DND-41 (cell line): ENCODE measurements at regions not wholly inside any gene's neighbourhood (a gene's known extent, or its start where the extent isn't known, plus 50 kb on each side); places are given as distances from the start of the nearest gene placed in this dataset.

Experiments
- CTCF ChIP-seq: IDR thresholded peaks from 2 replicates; pipeline ENCODE4 v1.5.1; 2012; ENCODE audit warnings: borderline replicate concordance, low read length, moderate library complexity, mild to moderate bottlenecking; ENCODE audit not compliant: poor library complexity, severe bottlenecking; ENCODE audit errors: extremely low read depth
- EZH2 ChIP-seq: IDR thresholded peaks from 3 replicates; pipeline ENCODE4 v1.6.1; 2012; ENCODE audit warnings: borderline replicate concordance, low read depth, mild to moderate bottlenecking, moderate library complexity, low read length, inconsistent platforms; ENCODE audit not compliant: severe bottlenecking

- no peak for TF ChIP-seq CTCF
- no peak for TF ChIP-seq EZH2
Observed at GRCh38 chr21:32867597-32867996, 96.0 kb upstream of the PAXBP1 start.
